IMR-90 (cell line): ENCODE measurements at regions not wholly inside any gene's neighbourhood (a gene's known extent, or its start where the extent isn't known, plus 50 kb on each side); places are given as distances from the start of the nearest gene placed in this dataset.

ENCODE experiments used
- ATAC-seq: fragments of 200-7000 bp; cut with Tn5 transposase; 2 replicates; pipeline ENCODE4 v1.9.1; 2020; ENCODE audit warnings: low read depth, mild to moderate bottlenecking, moderate library complexity
- BruUV-seq: library from RNA; stranded (reverse); fragments of 400-500 nt; replicated peaks from 2 replicates; lab custom pipeline; 2021; lab: Mats Ljungman, UMichigan
- CTCF ChIA-PET: fragments of 300-600 bp; formaldehyde crosslinking; extraction: SDS; loops from one replicate; lab custom pipeline; 2021; ENCODE audit warnings: antibody characterized with exemption; lab: Yijun Ruan, JAX
- POLR2A ChIA-PET: fragments of 300-600 bp; sonication (Branson Sonifier 250); formaldehyde crosslinking; loops from one replicate; lab custom pipeline; 2022; ENCODE audit warnings: antibody characterized with exemption; ENCODE audit not compliant: unreplicated experiment; lab: Charles Lee
- DNase-seq: peaks from one replicate; pipeline ENCODE4 v3.0.0; 2013
- H2AFZ ChIP-seq: replicated peaks from 2 replicates; pipeline ENCODE3; 2013; ENCODE audit warnings: low read length, mild to moderate bottlenecking; ENCODE audit not compliant: poor library complexity
- H2AK5ac ChIP-seq: 2 replicates; pipeline ENCODE4 v1.6.1; 2013; ENCODE audit warnings: low read depth, low read length, inconsistent platforms
- H2AK9ac ChIP-seq: replicated peaks from 2 replicates; pipeline ENCODE3; 2013; ENCODE audit warnings: mild to moderate bottlenecking, low read depth, low read length, moderate library complexity; ENCODE audit not compliant: poor library complexity
- H2BK120ac ChIP-seq: 2 replicates; pipeline ENCODE4 v1.6.1; 2013; ENCODE audit warnings: low read depth, low read length, inconsistent platforms
- H2BK15ac ChIP-seq: 3 replicates; pipeline ENCODE4 v1.6.1; 2013; ENCODE audit warnings: low read depth, low read length, inconsistent platforms
- H2BK20ac ChIP-seq: 2 replicates; pipeline ENCODE4 v1.6.1; 2013; ENCODE audit warnings: low read depth, mild to moderate bottlenecking, inconsistent platforms, low read length, moderate library complexity
- H2BK5ac ChIP-seq: 2 replicates; pipeline ENCODE4 v1.6.1; 2013; ENCODE audit warnings: mild to moderate bottlenecking, low read depth, low read length, inconsistent platforms; ENCODE audit not compliant: poor library complexity, severe bottlenecking
- H3K14ac ChIP-seq: replicated peaks from 2 replicates; pipeline ENCODE4 v1.6.1; 2013; ENCODE audit warnings: low read depth, low read length, inconsistent platforms
- H3K18ac ChIP-seq: 2 replicates; pipeline ENCODE4 v1.6.1; 2013; ENCODE audit warnings: low read depth, low read length, control low read depth
- H3K23ac ChIP-seq: 2 replicates; pipeline ENCODE4 v1.6.1; 2013; ENCODE audit warnings: low read depth, low read length, inconsistent platforms
- H3K27ac ChIP-seq: 2 replicates; pipeline ENCODE4 v1.5.1; 2013; ENCODE audit warnings: mild to moderate bottlenecking, control low read depth, low read length; ENCODE audit not compliant: insufficient read depth
- H3K27me3 ChIP-seq: 2 replicates; pipeline ENCODE4 v1.6.1; 2013; ENCODE audit warnings: low read length; ENCODE audit not compliant: control insufficient read depth, insufficient read depth
- H3K36me3 ChIP-seq: 2 replicates; pipeline ENCODE4 v1.6.1; 2013; ENCODE audit warnings: low read length, mixed read lengths; ENCODE audit not compliant: control insufficient read depth, insufficient read depth
- H3K4ac ChIP-seq: 2 replicates; pipeline ENCODE4 v1.6.1; 2013; ENCODE audit warnings: low read depth, low read length, inconsistent platforms
- H3K4me1 ChIP-seq: 2 replicates; pipeline ENCODE4 v1.6.1; 2013; ENCODE audit warnings: low read length, mixed read lengths; ENCODE audit not compliant: control insufficient read depth, insufficient read depth
- H3K4me2 ChIP-seq: 2 replicates; pipeline ENCODE4 v1.6.1; 2013; ENCODE audit warnings: low read depth, mild to moderate bottlenecking, control low read depth, low read length, moderate library complexity
- H3K4me3 ChIP-seq: 2 replicates; pipeline ENCODE4 v1.5.1; 2013; ENCODE audit warnings: low read depth, mild to moderate bottlenecking, control low read depth, low read length, moderate library complexity; ENCODE audit not compliant: insufficient read depth
- H3K56ac ChIP-seq: 2 replicates; pipeline ENCODE4 v1.6.1; 2013; ENCODE audit warnings: low read length, inconsistent platforms; ENCODE audit not compliant: insufficient read depth; ENCODE audit errors: extremely low read depth
- H3K79me1 ChIP-seq, 2 experiments: 2 replicates each; pipeline ENCODE4 v1.6.1; 2013; ENCODE audit warnings: low read length in 2 of 2, inconsistent platforms in 1 of 2, low read depth in 1 of 2
- H3K9ac ChIP-seq: 2 replicates; pipeline ENCODE4 v1.6.1; 2013; ENCODE audit warnings: low read depth, low read length, control low read depth
- H3K9me1 ChIP-seq: 2 replicates; pipeline ENCODE4 v1.6.1; 2013; ENCODE audit warnings: low read length, inconsistent platforms; ENCODE audit not compliant: insufficient read depth
- H3K9me3 ChIP-seq: 2 replicates; pipeline ENCODE4 v1.6.1; 2013; ENCODE audit warnings: low read length; ENCODE audit not compliant: control insufficient read depth, insufficient read depth
- H4K20me1 ChIP-seq: 2 replicates; pipeline ENCODE4 v1.6.1; 2013; ENCODE audit warnings: low read length, inconsistent platforms; ENCODE audit not compliant: insufficient read depth
- H4K5ac ChIP-seq: 2 replicates; pipeline ENCODE4 v1.6.1; 2013; ENCODE audit warnings: mild to moderate bottlenecking, low read depth, low read length, control low read depth
- H4K8ac ChIP-seq, 2 experiments: 2 replicates each; pipeline ENCODE4 v1.6.1; 2013; ENCODE audit warnings: low read depth in 2 of 2, low read length in 2 of 2, control low read depth in 1 of 2, inconsistent platforms in 1 of 2
- H4K91ac ChIP-seq: 2 replicates; pipeline ENCODE4 v1.6.1; 2013; ENCODE audit warnings: low read depth, low read length, inconsistent platforms; ENCODE audit not compliant: insufficient read depth
- BHLHE40 ChIP-seq: fragments of 150-350 bp; IDR thresholded peaks from 2 replicates; pipeline ENCODE4 v1.6.1; 2016; ENCODE audit warnings: mild to moderate bottlenecking, low read depth, low read length
- CEBPB ChIP-seq: IDR thresholded peaks from 2 replicates; pipeline ENCODE4 v1.6.1; 2012; ENCODE audit warnings: low read depth, low read length, improper control_type of control experiment
- CHD1 ChIP-seq: IDR thresholded peaks from 2 replicates; pipeline ENCODE4 v1.6.1; 2012; ENCODE audit warnings: low read depth, low read length, improper control_type of control experiment
- FOS ChIP-seq: fragments of 150-350 bp; IDR thresholded peaks from 2 replicates; pipeline ENCODE4 v1.6.1; 2016; ENCODE audit warnings: low read depth, low read length
- MAFK ChIP-seq: IDR thresholded peaks from 2 replicates; pipeline ENCODE4 v1.6.1; 2012; ENCODE audit warnings: low read depth, low read length, improper control_type of control experiment
- MAZ ChIP-seq: IDR thresholded peaks from 2 replicates; pipeline ENCODE4 v1.6.1; 2012; ENCODE audit warnings: low read depth, mild to moderate bottlenecking, low read length, improper control_type of control experiment, moderate library complexity, borderline replicate concordance
- MXI1 ChIP-seq: IDR thresholded peaks from 2 replicates; pipeline ENCODE4 v1.6.1; 2012; ENCODE audit warnings: low read depth, mild to moderate bottlenecking, low read length, moderate library complexity, borderline replicate concordance
- NFE2L2 ChIP-seq: fragments of 150-350 bp; IDR thresholded peaks from 2 replicates; pipeline ENCODE4 v1.6.1; 2016; ENCODE audit warnings: low read depth, mild to moderate bottlenecking, low read length
- POLR2A ChIP-seq: IDR thresholded peaks from 2 replicates; pipeline ENCODE4 v1.6.1; 2012; ENCODE audit warnings: mild to moderate bottlenecking, low read depth, low read length
- RAD21 ChIP-seq: IDR thresholded peaks from 2 replicates; pipeline ENCODE4 v1.6.1; 2012; ENCODE audit warnings: low read length, improper control_type of control experiment
- RCOR1 ChIP-seq: IDR thresholded peaks from 2 replicates; pipeline ENCODE4 v1.6.1; 2012; ENCODE audit warnings: mild to moderate bottlenecking, low read length, improper control_type of control experiment; ENCODE audit not compliant: insufficient replicate concordance
- RFX5 ChIP-seq: IDR thresholded peaks from 2 replicates; pipeline ENCODE4 v1.8.0; 2012; ENCODE audit warnings: low read depth, mild to moderate bottlenecking, low read length, moderate library complexity
- SMC3 ChIP-seq: fragments of 150-350 bp; IDR thresholded peaks from 2 replicates; pipeline ENCODE4 v1.6.1; 2016; ENCODE audit warnings: low read depth, mild to moderate bottlenecking, antibody characterized with exemption, low read length, moderate library complexity
- WGBS, 2 experiments: methylation state at CpG; one replicate each; pipeline versions ENCODE4 v1.1.5 to v1.1.7; 2013; ENCODE audit warnings: missing lambda C conversion rate in 2 of 2; ENCODE audit not compliant: insufficient read length in 1 of 2; ENCODE audit errors: extremely low coverage in 2 of 2; 5-methylcytosine and 5-hydroxymethylcytosine counted together
- dilution Hi-C: fragments of 300-500 bp; cut with HindIII; formaldehyde crosslinking; loops from one replicate; pipeline ENCODE4 v1.14.3; 2018; ENCODE audit warnings: low sequenced_read_pairs; ENCODE audit not compliant: unreplicated experiment
- in situ Hi-C: fragments of 300-500 bp; cut with MboI; formaldehyde crosslinking; loops from 3 replicates; pipeline ENCODE4 v1.14.3; 2019; ENCODE audit warnings: low sequenced_read_pairs, inconsistent platforms, mixed read lengths
- intact Hi-C: fragments of 100-400 bp; cut with micrococcal nuclease; formaldehyde crosslinking; loops from 2 replicates; pipeline ENCODE4 v1.10.0; 2022
- TF ChIP-seq, protein P1 (sequence below): conservative IDR thresholded peaks from 2 replicates; pipeline ENCODE4 v1.5.1; 2012; ENCODE audit warnings: mild to moderate bottlenecking, low read depth, low read length, improper control_type of control experiment
- TF ChIP-seq, protein P2 (sequence below): fragments of 150-350 bp; IDR thresholded peaks from 2 replicates; pipeline ENCODE4 v1.6.1; 2017; ENCODE audit warnings: mild to moderate bottlenecking, antibody characterized with exemption, low read length, low read depth

DNA sequence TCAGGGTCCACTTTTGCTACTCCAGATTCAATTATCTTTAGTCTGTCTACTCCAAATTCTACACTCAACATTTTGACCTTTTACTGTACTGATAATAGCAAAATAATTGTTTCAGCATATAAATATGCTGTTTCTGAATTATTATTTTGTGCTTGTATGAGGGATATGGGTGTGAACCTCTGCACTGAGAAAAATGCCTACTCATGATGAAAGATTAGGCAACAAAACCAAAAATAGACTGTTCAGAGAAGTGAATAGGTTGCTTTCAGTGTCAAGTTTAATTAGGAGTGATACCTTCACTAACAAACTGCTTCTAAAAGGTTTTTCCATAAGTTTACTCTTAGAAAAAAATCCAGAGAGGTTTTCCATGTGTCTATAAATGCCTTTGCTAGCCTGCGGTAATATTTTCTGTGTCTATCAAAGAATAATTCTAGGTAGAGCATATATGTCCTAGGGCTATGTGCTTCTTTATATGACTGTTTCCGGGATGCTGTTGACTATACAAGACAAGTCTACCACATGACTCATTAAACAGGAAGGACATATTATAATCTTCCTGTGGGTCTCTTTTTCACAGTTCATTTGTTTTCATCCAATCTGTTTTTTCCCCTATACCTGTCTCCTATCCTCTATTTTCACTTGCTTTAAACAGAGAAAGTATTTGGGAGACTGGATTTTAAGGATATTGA is 218.5 kb upstream of the TTC14 start:
- Histone ChIP-seq H2BK5ac (no peak overlapping the region), H3K4me1 (no peaks in the 10 kb centered on the region), H2BK15ac (no peak overlapping the region), H4K5ac (no peak overlapping the region), H2BK20ac (no peak overlapping the region), H3K9me1 (no peaks in the 10 kb centered on the region), H3K4ac (no peak overlapping the region), H2AK9ac (no peak overlapping the region), H4K91ac (no peak overlapping the region), H3K4me2 (no peak overlapping the region), H3K23ac (no peak overlapping the region), H3K9me3 (no peaks in the 10 kb centered on the region), H3K36me3 (no peaks in the 10 kb centered on the region), H2AK5ac (no peak overlapping the region), H3K56ac (no peak overlapping the region), H3K14ac (no peak overlapping the region), H4K20me1 (no peaks in the 10 kb centered on the region), H3K27me3 (no peaks in the 10 kb centered on the region), H3K4me3 (no peak overlapping the region), H2BK120ac (no peak overlapping the region), H4K8ac (no peak overlapping the region), H3K18ac (no peak overlapping the region), H3K9ac (no peak overlapping the region), H3K27ac (no peak overlapping the region), H3K79me1 (no peaks in the 10 kb centered on the region), H2AFZ (no peak overlapping the region)
- TF ChIP-seq CEBPB = no peak
- no peak for TF ChIP-seq POLR2A
- no peak for TF ChIP-seq MXI1
- TF ChIP-seq, protein P1, sequence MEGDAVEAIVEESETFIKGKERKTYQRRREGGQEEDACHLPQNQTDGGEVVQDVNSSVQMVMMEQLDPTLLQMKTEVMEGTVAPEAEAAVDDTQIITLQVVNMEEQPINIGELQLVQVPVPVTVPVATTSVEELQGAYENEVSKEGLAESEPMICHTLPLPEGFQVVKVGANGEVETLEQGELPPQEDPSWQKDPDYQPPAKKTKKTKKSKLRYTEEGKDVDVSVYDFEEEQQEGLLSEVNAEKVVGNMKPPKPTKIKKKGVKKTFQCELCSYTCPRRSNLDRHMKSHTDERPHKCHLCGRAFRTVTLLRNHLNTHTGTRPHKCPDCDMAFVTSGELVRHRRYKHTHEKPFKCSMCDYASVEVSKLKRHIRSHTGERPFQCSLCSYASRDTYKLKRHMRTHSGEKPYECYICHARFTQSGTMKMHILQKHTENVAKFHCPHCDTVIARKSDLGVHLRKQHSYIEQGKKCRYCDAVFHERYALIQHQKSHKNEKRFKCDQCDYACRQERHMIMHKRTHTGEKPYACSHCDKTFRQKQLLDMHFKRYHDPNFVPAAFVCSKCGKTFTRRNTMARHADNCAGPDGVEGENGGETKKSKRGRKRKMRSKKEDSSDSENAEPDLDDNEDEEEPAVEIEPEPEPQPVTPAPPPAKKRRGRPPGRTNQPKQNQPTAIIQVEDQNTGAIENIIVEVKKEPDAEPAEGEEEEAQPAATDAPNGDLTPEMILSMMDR = no peak
- TF ChIP-seq RAD21 = no peak
- TF ChIP-seq BHLHE40 = no peak
- TF ChIP-seq MAZ = no peak
- TF ChIP-seq, protein P2, sequence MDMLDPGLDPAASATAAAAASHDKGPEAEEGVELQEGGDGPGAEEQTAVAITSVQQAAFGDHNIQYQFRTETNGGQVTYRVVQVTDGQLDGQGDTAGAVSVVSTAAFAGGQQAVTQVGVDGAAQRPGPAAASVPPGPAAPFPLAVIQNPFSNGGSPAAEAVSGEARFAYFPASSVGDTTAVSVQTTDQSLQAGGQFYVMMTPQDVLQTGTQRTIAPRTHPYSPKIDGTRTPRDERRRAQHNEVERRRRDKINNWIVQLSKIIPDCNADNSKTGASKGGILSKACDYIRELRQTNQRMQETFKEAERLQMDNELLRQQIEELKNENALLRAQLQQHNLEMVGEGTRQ = no peak
- no peak for TF ChIP-seq RCOR1
- TF ChIP-seq RFX5 = no peak
- no peak for TF ChIP-seq CHD1
- no peak for TF ChIP-seq SMC3
- TF ChIP-seq MAFK = no peak
- TF ChIP-seq FOS = no peak
- no peak for TF ChIP-seq NFE2L2
- dilution Hi-C loops (no loop called here), in situ Hi-C loops (no loop called here), intact Hi-C loops (no loop called here)
- no TSS peak for BruUV-seq
- WGBS, 2 experiments = no CpG with 5 or more reads among the region's 2 CpGs
- ChIA-PET POLR2A (no interaction called here), CTCF (no interaction called here)
- peak; percentile 11 for DNase-seq
- ATAC-seq = no peak
